ENCODE measurements at regions not wholly inside any gene's neighbourhood (a gene's known extent, or its start where the extent isn't known, plus 50 kb on each side); places are given as distances from the start of the nearest gene placed in this dataset.

- 23 to 64% methylated on average over 6 of the region's 6 CpGs for WGBS, 2 donors
- Histone ChIP-seq H3K9me3 (no peaks in the 10 kb centered on the region), H3K27me3 (no peaks in the 10 kb centered on the region), H3K27ac (no peak overlapping the region), H3K4me1 (peaks cover 0 to 6% (median 0%) of the 10 kb centered on the region in 4 donors), H3K36me3 (no peaks in the 10 kb centered on the region), H3K4me3 (no peak overlapping the region)
- TF ChIP-seq CTCF (IDR thresholded peaks at IDR 0.05) (no peak), EP300 (IDR thresholded peaks at IDR 0.05) (no peak), POLR2A (IDR thresholded peaks at IDR 0.05) (no peak), POLR2AphosphoS5 (IDR thresholded peaks at IDR 0.05) (no peak)
- intact Hi-C loops (cut with DNase I) = loop anchor here (10.0 kb wide), 1 partner anchor 149 kb away; no protein-coding TSS in a partner anchor
- DNase-seq = no peak
Observed at GRCh38 chr12:66915306-66915904, 236.5 kb upstream of the GRIP1 start.

GRCh38 chr12:66916189-66916588 is 237.3 kb upstream of the GRIP1 start:
- WGBS, 2 donors = 87 to 90% methylated on average over 3 of the region's 3 CpGs

GRCh38 chr12:66919466-66919865 is 240.6 kb upstream of the GRIP1 start:
- intact Hi-C loops (cut with DNase I) = loop anchor here (10.0 kb wide), 1 partner anchor 145 kb away; no protein-coding TSS in a partner anchor
- TF ChIP-seq POLR2AphosphoS5 (IDR thresholded peaks at IDR 0.05) = no peak
- no peak for TF ChIP-seq EP300 (IDR thresholded peaks at IDR 0.05)
- Histone ChIP-seq H3K27ac (no peak overlapping the region), H3K4me3 (no peak overlapping the region), H3K36me3 (no peaks in the 10 kb centered on the region), H3K4me1 (peaks cover 0 to 19% (median 0%) of the 10 kb centered on the region in 4 donors), H3K27me3 (no peaks in the 10 kb centered on the region), H3K9me3 (no peaks in the 10 kb centered on the region)
- no peak for DNase-seq
- WGBS, 2 donors = 79 to 87% methylated on average over 2 of the region's 2 CpGs

More at GRCh38 chr12:66916189-66916588, 237.3 kb upstream of the GRIP1 start:
- TF ChIP-seq CTCF (IDR thresholded peaks at IDR 0.05) (no peak), POLR2AphosphoS5 (IDR thresholded peaks at IDR 0.05) (no peak)
- no peaks in the 10 kb centered on the region for H3K9me3 ChIP-seq
- intact Hi-C loops (cut with DNase I) = loop anchor here (10.0 kb wide), 1 partner anchor 149 kb away; no protein-coding TSS in a partner anchor
- H3K4me1 ChIP-seq = peaks cover 0 to 6% (median 0%) of the 10 kb centered on the region in 4 donors
- H3K4me3 ChIP-seq = no peak overlapping the region
- H3K36me3 ChIP-seq = no peaks in the 10 kb centered on the region
- DNase-seq = no peak
- no peak overlapping the region for H3K27ac ChIP-seq
- H3K27me3 ChIP-seq = no peaks in the 10 kb centered on the region

- WGBS, 2 donors = 88 to 93% methylated on average over 3 of the region's 3 CpGs
- intact Hi-C loops (cut with DNase I) = no loop called here
- no peak for DNase-seq
- no peak overlapping the region for H3K27ac ChIP-seq
- H3K27me3 ChIP-seq = no peaks in the 10 kb centered on the region
- H3K9me3 ChIP-seq = no peaks in the 10 kb centered on the region
- H3K4me3 ChIP-seq = no peak overlapping the region
- H3K4me1 ChIP-seq = peaks cover 0 to 19% (median 0%) of the 10 kb centered on the region in 4 donors
- H3K36me3 ChIP-seq = no peaks in the 10 kb centered on the region
- TF ChIP-seq POLR2AphosphoS5 (IDR thresholded peaks at IDR 0.05) (no peak), POLR2A (IDR thresholded peaks at IDR 0.05) (no peak), EP300 (IDR thresholded peaks at IDR 0.05) (no peak), CTCF (IDR thresholded peaks at IDR 0.05) (no peak)
Observed at GRCh38 chr12:66920205-66920604, 241.3 kb upstream of the GRIP1 start.

GRCh38 chr12:66921151-66921550 is 242.3 kb upstream of the GRIP1 start:
- DNase-seq = no peak
- 80 to 86% methylated on average over 1 of the region's 1 CpG for WGBS, 2 donors

More at GRCh38 chr12:66921151-66921550, 242.3 kb upstream of the GRIP1 start:
- no peaks in the 10 kb centered on the region for H3K27me3 ChIP-seq
- peaks cover 0 to 16% (median 0%) of the 10 kb centered on the region in 4 donors for H3K4me1 ChIP-seq
- no peak overlapping the region for H3K4me3 ChIP-seq
- no peaks in the 10 kb centered on the region for H3K9me3 ChIP-seq
- no peak for TF ChIP-seq EP300 (IDR thresholded peaks at IDR 0.05)
- no peak for TF ChIP-seq POLR2A (IDR thresholded peaks at IDR 0.05)
- TF ChIP-seq POLR2AphosphoS5 (IDR thresholded peaks at IDR 0.05) = no peak
- TF ChIP-seq CTCF (IDR thresholded peaks at IDR 0.05) = no peak
- no peak overlapping the region for H3K27ac ChIP-seq
- H3K36me3 ChIP-seq = no peaks in the 10 kb centered on the region
- intact Hi-C loops (cut with DNase I) = no loop called here
